ENCODE measurements at regions not wholly inside any gene's neighbourhood (a gene's known extent, or its start where the extent isn't known, plus 50 kb on each side); places are given as distances from the start of the nearest gene placed in this dataset.

DNA sequence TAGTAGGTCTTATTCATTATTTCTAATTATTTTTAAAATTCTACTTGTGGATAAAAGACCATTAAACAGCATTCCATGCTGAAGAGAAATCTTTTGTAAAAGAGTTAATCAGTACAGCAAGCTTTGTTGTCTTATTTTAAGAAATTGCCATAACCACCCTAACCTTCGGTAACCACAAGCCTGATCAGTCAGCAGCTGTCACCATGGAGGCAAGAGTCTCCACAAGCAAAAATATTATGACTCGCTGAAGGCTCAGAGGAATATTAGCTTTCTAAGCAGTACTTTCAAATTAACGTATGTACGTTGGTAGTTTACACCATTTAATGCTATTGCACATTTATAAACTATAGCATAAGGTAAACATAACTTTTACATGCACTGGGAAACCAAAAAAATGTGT lies 650.5 kb upstream of the LINC00305 start:
- Histone ChIP-seq H3K36me3 (replicated peaks in 1 of 2) (no peaks in the 10 kb centered on the region), H3K27me3 (no peaks in the 10 kb centered on the region), H3K4me3 (no peak overlapping the region), H3K4me1 (replicated peaks in 1 of 2) (no peaks in the 10 kb centered on the region), H3K9me3 (replicated peaks in 1 of 3) (no peaks in the 10 kb centered on the region), H3K27ac (no peak overlapping the region)
- 87 to 95% (median 88%) methylated on average over 4 of the region's 4 CpGs for WGBS, 4 donors
- no peak for DNase-seq
- intact Hi-C loops (cut with DNase I) = no loop called here
- no peak for TF ChIP-seq POLR2A (IDR thresholded peaks at IDR 0.05)
- TF ChIP-seq, protein P1, sequence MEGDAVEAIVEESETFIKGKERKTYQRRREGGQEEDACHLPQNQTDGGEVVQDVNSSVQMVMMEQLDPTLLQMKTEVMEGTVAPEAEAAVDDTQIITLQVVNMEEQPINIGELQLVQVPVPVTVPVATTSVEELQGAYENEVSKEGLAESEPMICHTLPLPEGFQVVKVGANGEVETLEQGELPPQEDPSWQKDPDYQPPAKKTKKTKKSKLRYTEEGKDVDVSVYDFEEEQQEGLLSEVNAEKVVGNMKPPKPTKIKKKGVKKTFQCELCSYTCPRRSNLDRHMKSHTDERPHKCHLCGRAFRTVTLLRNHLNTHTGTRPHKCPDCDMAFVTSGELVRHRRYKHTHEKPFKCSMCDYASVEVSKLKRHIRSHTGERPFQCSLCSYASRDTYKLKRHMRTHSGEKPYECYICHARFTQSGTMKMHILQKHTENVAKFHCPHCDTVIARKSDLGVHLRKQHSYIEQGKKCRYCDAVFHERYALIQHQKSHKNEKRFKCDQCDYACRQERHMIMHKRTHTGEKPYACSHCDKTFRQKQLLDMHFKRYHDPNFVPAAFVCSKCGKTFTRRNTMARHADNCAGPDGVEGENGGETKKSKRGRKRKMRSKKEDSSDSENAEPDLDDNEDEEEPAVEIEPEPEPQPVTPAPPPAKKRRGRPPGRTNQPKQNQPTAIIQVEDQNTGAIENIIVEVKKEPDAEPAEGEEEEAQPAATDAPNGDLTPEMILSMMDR (IDR thresholded peaks at IDR 0.05) = no peak

DNA sequence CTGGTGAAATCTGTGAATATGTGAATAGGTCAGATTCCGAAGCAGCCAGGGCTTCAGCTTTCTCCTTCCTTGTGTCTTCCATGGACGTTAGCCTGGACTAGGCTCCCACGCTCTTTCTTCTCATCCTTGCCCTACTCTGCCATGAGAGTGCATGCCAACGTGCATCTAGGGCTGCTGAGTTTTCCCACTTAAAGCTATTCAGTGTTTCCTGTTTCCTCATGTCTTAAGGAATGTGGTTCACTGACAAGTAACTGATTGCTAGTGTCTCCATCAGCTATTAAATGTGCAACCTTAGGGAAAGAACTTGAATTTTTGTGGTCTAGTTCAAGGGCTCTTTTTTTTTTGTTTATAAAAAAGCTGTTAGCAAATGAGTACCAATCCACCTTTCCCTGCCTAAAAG lies 642.3 kb upstream of the LINC00305 start:
- 63 to 73% (median 68%) methylated on average over 4 of the region's 4 CpGs for WGBS, 4 donors
- no peaks in the 10 kb centered on the region for H3K9me3 ChIP-seq (replicated peaks in 1 of 3)
- intact Hi-C loops (cut with DNase I) = no loop called here

DNA sequence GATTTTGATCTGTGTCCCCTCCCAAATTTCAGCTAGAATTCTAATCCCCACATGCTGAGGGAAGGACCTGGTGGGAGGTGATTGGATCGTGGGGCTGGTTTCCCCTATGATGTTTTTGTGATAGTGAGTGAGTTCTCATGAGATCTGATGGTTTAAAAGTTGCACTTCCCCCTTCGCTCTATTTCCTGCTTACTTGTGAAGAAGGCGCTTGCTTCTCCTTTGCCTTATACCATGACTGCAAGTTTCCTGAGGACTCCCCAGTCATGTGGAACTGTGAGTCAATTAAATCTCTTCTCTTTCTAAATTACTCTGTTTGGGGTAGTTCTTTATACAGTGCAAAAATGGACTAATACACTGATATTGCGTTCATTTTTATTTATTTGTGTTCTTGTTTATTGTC lies 636.8 kb upstream of the LINC00305 start:
- no peak overlapping the region for H3K4me3 ChIP-seq
- intact Hi-C loops (cut with DNase I) = no loop called here
- H3K27me3 ChIP-seq = no peaks in the 10 kb centered on the region
- DNase-seq = no peak
- no peaks in the 10 kb centered on the region for H3K4me1 ChIP-seq (replicated peaks in 1 of 2)
- no peaks in the 10 kb centered on the region for H3K9me3 ChIP-seq (replicated peaks in 1 of 3)
- no peak overlapping the region for H3K27ac ChIP-seq
- WGBS, 4 donors = 35 to 60% (median 38%) methylated on average over 4 of the region's 4 CpGs
- TF ChIP-seq POLR2A (IDR thresholded peaks at IDR 0.05) = no peak
- TF ChIP-seq, protein P1 (IDR thresholded peaks at IDR 0.05) = no peak
- H3K36me3 ChIP-seq (replicated peaks in 1 of 2) = no peaks in the 10 kb centered on the region

More for the DNA sequence above, 642.3 kb upstream of the LINC00305 start:
- no peak overlapping the region for H3K27ac ChIP-seq
- no peaks in the 10 kb centered on the region for H3K36me3 ChIP-seq (replicated peaks in 1 of 2)
- H3K27me3 ChIP-seq = no peaks in the 10 kb centered on the region
- no peak for DNase-seq
- H3K4me3 ChIP-seq = no peak overlapping the region
- H3K4me1 ChIP-seq (replicated peaks in 1 of 2) = no peaks in the 10 kb centered on the region
- TF ChIP-seq POLR2A (IDR thresholded peaks at IDR 0.05) = no peak
- TF ChIP-seq, protein P1 (IDR thresholded peaks at IDR 0.05) = no peak

DNA sequence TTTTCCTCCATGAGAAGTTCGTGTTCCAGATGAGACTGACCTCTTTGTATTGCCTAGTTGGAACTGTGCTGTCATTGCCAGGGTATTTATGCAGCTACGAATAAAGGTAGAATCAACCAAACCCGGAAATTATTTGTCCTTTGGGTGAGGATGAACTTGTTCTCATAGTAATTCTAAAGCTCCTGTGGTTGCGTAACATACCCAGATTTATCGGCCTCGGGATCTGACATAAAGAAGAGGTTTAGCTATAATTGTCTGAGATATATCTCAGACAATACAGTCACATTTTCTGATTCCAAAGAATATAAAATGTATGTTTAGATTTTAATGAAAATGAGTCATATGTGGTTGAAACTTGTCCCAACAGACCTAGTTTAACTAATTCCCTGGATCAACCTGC lies 628.7 kb upstream of the LINC00305 start:
- no peak for DNase-seq
- H3K36me3 ChIP-seq (replicated peaks in 1 of 2) = no peaks in the 10 kb centered on the region
- no peak overlapping the region for H3K27ac ChIP-seq
- 81 to 91% (median 88%) methylated on average over 6 of the region's 6 CpGs for WGBS, 4 donors
- no peaks in the 10 kb centered on the region for H3K9me3 ChIP-seq (replicated peaks in 1 of 3)
- intact Hi-C loops (cut with DNase I) = no loop called here
- no peak for TF ChIP-seq POLR2A (IDR thresholded peaks at IDR 0.05)
- TF ChIP-seq, protein P1 (IDR thresholded peaks at IDR 0.05) = no peak
- H3K4me3 ChIP-seq = no peak overlapping the region
- no peaks in the 10 kb centered on the region for H3K27me3 ChIP-seq
- no peaks in the 10 kb centered on the region for H3K4me1 ChIP-seq (replicated peaks in 1 of 2)

Data from adrenal gland (tissue), 9 donors.